HCEC 1CT (cell line): ENCODE measurements at regions not wholly inside any gene's neighbourhood (a gene's known extent, or its start where the extent isn't known, plus 50 kb on each side); places are given as distances from the start of the nearest gene placed in this dataset.

Source experiments
- DNase-seq: peaks from one replicate; pipeline ENCODE4 v3.0.0-alpha.2; 2017

DNA sequence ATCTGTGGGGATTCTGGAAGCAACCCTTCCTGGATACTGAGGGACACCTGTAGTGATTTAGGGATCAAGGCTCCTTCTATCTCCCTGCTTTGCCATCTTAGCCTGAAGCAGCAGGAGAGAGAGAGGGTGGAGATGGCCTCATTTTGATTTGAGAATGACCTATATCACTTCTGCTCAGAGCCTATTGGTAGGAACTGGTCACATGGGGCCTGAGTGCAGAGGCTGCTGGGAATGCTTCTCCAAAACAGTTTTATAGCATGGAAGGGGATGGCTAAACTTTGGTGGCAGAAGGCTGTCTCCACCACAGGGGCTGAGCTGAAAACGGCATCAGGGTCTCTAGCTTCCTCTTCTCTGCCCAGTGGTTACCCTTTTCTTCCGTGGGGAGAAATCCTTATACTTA lies 105.8 kb downstream of the TBX19 start:
- no peak for DNase-seq

DNA sequence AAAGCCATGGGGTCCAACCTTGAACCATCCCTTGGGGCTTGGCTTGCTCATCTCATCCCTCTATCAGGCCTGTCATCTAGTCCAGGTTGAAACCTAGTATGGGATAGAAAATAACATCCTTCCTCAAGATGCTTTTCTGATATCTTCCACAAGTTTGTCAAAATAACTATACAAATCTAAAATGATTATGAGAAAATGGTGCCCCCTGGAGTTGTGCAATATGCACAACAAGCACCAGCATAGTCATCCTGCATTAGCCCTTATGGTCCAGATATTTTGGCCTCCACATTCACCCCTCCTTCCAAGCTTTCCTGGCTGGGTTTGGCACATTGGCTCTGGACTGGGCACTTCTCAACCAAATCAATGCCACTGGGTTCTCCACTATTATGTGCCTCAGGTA lies 101.2 kb downstream of the TBX19 start:
- no peak for DNase-seq

DNA sequence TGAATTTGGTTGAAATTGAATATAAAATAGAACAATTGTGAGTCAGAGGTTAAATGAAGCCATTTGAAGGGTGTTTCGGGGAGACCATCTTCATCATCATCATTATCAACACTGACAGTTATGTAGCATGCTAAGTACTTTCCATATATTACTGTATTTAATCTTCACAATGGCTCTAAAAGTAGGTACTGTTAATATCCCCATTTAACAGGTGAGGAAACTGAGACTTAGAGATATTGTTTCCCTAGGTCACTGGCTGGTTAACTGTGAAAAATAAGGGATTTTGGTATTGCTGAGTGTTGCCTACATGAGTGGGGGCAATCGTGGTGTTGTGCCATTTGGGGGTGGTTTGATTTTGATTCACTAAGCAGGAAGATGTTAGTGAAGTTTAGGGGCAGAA lies 100.3 kb downstream of the TBX19 start:
- no peak for DNase-seq

DNA sequence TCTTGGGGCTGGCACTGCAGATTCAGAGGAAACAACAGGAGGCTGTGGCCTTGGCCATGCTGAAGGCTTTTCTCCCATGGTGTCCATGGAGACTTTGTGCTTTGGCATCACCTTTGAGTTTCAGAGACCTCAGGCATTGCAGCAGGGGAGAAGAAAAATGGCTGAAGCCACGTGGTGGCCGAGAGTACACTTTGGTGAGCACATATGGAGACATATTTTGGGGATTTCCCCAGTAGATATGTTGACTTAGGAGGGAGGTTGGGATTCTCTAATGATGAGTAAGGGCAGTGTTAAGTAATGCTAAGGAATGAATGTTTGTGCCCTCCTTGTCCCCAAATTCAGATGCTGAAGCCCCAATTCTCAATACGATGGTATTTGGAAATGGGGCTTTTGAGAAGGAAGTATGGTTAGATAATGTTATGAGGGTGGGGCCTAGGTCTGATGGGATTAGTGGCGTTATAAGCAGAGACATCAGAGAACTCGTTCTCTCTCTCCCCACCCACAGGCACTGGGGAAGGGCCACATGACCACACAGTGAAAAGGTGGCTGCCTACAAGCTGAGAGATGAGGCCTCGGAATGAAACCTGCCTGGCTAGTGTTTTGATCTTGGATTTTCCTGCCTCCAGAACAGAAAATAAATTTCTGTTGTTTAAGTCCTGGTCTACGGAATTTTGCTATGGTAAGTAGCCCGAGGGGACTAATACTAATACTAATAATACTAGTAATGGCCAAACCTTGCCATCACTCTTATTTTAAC lies 98.6 kb downstream of the TBX19 start:
- DNase-seq: peak; percentile 50

DNA sequence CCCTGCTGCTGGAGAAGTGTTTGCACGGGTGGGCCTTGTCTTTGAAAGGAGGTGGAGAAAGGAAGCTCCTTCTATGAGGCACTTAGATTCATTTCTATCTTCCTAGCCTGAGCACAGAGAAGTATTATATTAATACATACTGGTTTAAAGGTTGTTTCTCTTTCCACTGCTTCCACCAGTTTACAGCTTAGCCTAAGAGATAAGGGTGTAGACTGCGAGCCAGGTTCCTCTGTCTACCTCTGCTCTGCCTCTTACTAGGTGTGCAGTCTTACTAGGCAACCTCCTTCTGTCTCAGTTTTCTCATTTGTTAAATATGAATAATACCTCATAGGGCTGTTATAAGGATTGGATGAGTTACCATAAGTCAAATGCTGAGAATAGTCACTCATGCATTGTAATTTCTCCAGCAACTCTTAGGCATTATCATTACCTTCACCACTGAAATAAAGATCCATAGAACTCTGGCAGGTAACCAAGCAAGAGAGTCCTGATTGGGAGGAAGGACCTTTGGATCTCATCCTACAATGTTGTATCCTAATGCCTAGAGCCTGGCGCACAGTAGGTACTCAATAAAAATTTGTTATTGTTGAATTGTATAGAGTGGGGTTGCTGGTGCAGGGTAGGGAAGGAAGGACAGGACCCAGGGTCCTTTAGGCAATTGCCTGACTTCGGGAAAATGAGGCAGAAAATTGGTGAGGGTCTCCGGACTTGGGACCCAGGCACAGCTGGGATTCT lies 95.1 kb downstream of the TBX19 start:
- DNase-seq: no peak

DNA sequence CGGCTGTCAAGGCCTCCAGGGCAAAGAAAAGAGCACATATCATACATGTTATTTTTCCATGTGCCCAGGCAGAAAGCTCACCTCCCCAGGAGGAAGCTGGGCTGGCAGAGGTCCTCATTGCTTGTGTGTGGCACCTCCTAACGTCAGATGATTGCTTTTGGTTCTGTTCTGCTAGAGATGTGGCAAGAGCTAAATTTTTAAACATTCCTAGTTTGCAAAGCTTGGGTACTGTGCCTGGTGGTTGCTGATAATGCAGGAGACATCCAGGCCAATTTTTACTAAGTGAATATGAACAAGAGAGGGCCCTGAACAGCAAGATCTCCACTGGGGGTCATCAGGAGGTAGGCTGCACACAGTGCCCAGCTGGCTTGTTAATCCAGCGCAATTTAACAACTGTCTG lies 93.9 kb downstream of the TBX19 start:
- DNase-seq: no peak

DNA sequence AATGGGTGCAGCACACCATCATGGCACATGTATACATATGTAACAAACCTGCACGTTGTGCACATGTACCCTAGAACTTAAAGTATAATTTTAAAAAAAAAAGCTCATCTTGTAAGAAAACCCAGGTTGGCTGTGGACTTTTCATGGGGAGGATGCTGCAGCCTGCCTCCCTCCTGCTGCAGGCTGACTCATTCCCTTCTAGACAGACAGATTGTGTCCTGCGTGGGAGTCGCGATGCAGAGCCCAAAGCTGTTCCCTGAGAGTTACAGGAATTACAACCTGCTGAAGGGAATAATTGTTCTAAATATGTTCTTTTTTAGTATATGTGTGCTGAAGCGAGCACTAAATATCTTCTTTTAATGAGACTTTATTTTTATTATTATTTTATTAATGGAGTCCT lies 93.2 kb downstream of the TBX19 start:
- no peak for DNase-seq

DNA sequence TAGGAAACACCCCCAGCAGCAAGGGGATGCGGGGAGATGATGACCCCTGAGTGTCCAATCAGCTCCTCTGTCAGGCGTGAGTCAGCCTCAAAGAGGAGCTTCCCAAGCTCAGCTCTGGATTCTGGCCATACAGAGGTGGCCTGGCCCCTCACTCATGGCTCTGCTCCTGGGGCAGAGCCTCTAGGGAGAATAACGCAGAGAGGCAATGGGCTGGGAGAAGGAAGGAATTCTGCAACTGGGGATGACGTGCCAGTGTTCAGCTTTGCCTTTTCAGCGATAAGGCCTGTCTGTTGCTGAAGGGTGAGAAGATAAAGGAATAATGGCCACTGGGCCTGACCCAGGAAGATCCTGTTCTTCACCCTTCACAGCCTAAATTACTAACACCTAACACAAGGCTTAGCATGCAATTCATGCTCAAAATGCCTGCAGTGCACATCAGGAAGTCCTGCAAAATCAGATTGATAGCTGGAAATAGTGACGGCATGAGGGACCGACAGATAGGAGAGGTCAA lies 92.2 kb downstream of the TBX19 start:
- DNase-seq: no peak

DNA sequence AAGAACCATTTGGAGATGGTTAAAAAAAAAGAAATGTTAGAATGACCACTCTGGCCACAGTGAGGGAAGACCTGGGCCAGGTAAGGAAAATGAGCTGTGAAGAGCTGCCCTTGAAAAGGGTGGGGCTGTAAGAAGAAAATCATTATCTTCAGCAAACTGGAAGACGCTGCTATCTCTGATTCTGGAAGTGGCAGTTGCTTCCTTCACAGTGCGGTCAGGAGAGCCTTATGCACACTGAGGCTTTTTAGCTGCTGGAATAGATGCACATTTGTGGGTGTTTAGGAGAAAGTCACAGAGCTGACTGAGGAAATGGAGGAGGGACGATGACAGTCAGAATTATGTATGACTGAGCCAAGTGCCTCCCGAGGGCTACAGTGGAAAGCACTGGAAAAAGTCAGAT lies 91.6 kb downstream of the TBX19 start:
- DNase-seq: no peak

DNA sequence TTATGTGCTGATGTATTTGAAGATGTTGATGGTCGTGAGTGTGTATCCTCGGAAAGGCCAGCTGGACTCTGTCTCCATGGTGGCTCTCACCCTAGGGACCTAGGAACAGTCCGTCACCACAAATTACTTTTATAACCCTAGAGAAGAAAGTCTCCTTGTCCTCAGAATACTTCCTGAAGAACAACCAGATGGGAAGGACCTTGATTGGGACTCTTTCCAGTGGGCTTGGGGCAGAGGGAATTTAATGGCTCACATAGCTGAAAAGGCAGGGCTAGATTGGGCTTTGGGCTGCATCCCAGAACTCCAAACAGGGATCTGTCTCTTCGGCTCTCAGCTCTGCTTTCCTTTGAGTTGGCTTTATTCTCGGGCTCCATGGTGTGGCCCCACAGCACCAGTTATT lies 90.8 kb downstream of the TBX19 start:
- DNase-seq: no peak

DNA sequence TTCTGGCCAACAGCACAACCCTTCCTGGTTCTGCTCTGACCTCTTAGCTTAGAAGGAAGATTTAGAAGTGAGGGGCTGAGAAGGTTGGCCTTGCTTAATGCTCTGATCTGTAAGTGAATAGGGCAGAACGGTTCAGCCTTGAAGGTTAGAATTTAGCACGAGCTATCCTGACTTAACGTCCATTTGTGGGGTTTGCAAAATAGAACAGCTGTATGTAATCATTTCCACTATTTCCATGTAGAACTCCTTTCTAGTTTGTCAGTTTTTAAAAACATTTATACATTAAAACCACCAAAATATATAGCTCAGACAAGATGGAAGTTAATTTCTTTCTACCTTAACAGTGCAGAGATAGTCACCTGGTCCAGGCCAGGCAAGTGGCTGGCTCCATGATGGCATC lies 89.9 kb downstream of the TBX19 start:
- no peak for DNase-seq

DNA sequence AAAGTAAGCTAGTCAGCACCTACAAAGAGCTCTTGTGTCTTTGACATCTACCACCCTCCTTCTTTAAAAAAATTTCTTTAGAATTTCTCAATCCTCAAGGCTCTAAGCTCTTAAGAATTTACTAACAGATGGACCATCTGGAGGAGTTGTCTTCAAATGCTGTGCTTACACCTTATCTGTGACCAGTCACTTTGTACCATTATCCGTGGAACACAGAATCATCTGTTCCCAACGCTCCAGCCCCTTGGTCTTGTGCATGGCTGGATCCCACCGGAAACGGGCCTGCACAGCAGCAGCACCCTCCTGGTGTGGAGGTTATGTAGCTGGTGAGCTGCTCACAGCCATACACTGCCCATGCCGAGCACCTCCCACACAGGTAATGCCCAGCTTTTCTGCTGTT lies 89.0 kb downstream of the TBX19 start:
- DNase-seq: no peak

DNA sequence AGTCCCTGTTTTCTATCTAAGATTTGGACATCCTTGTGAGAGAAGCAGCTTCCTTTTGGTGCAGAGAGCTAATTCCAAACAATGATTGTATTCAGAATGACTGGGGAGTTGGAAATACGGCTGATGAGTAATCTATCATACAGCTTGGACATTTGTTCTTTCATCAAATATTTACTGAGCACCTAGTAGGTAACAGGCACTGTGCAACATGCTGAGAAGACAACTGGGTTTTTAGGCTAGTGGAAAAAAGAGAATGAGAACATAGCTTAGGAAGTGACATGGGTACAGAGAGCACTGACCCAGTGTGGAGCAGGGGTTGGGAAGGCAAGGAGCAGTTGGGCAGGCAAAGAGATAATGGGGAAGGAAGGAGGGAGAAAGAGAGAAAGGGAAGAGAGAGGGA lies 87.5 kb downstream of the TBX19 start:
- no peak for DNase-seq

DNA sequence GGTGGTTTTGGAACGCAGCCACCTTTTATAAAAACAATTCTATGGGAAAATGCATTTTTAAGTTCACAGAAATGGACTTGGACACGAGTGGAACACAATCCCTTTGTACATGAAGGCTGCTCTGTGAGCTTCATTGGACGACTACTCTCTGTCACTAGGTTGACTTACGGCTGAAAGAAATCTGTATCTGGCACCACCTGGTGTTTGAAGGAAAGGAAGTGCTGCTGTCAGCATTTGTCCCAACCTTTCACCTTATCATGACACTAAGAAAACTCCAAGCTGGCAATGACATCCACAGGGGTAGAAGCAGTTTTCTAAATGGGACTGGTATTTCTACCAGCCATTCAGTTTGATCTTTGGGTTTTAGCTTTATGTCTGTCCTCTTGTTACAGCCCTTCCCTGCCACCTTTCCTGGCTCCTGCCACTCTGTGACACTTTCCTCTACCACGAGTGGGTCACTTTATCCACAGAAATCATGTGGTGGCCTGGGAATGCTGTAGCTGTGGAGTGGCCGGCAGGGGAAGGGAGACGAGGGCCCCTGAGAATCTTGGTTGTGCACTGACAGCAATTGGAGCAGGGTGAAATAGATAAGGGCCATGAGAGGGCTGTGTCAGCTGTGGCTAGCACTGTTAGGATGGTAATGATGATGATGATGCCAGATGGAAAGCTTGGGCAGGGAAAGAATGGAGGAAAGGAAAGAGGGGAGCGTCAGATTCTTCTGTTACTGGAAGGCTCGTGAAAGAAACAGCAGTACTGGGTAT lies 85.2 kb downstream of the TBX19 start:
- no peak for DNase-seq
